C4-2B (cell line): ENCODE measurements at regions not wholly inside any gene's neighbourhood (a gene's known extent, or its start where the extent isn't known, plus 50 kb on each side); places are given as distances from the start of the nearest gene placed in this dataset.
A peak's percentile ranks its signal among the peaks of the same experiment; 100 is the strongest.

Experiments
- H3K27ac ChIP-seq: fragments of 450-650 bp; 2 replicates; pipeline ENCODE4 v1.5.1; 2017
- CTCF ChIP-seq: fragments of 450-650 bp; conservative IDR thresholded peaks from 2 replicates; pipeline ENCODE4 v1.5.1; 2017; ENCODE audit warnings: mild to moderate bottlenecking
- ZFX ChIP-seq: fragments of 450-650 bp; IDR thresholded peaks from 2 replicates; pipeline ENCODE4 v1.6.1; 2017

- H3K27ac ChIP-seq, result no peak overlapping the region
- TF ChIP-seq CTCF (no peak), ZFX (no peak)
Observed at GRCh38 chr18:57270156-57270555, 82.2 kb upstream of the ST8SIA3 start.

- TF ChIP-seq ZFX (no peak), CTCF (no peak)
- H3K27ac ChIP-seq, result peak overlapping the region; percentile 46; the same call in 1 of the 2 replicates
Observed at GRCh38 chr18:57273194-57273593, 79.2 kb upstream of the ST8SIA3 start.

GRCh38 chr18:57275111-57275510, 77.2 kb upstream of the ST8SIA3 start:
- no peak overlapping the region for H3K27ac ChIP-seq
- TF ChIP-seq ZFX (no peak), CTCF (no peak)

GRCh38 chr18:57276829-57277228, 75.5 kb upstream of the ST8SIA3 start:
- no peak for TF ChIP-seq ZFX
- no peak for TF ChIP-seq CTCF
- no peak overlapping the region for H3K27ac ChIP-seq

GRCh38 chr18:57278933-57279332, 73.4 kb upstream of the ST8SIA3 start:
- TF ChIP-seq CTCF, result no peak
- TF ChIP-seq ZFX, result no peak
- no peak overlapping the region for H3K27ac ChIP-seq

- no peak for TF ChIP-seq CTCF
- no peak for TF ChIP-seq ZFX
- H3K27ac ChIP-seq, result no peak overlapping the region
Observed at GRCh38 chr18:57281519-57281918, 70.8 kb upstream of the ST8SIA3 start.

GRCh38 chr18:57286949-57287348, 65.4 kb upstream of the ST8SIA3 start:
- no peak overlapping the region for H3K27ac ChIP-seq
- TF ChIP-seq CTCF, result no peak
- no peak for TF ChIP-seq ZFX
